Kidney (tissue), 13 donors: ENCODE measurements at regions not wholly inside any gene's neighbourhood (a gene's known extent, or its start where the extent isn't known, plus 50 kb on each side); places are given as distances from the start of the nearest gene placed in this dataset.

ENCODE experiments used
- DNase-seq, 5 donors: peaks; one replicate each; pipeline ENCODE4 v3.0.0-alpha.2; 2013 to 2020
- FAIRE-seq: peaks from 2 replicates; lab custom pipeline; 2012; peaks lifted over from hg19 to GRCh38; lab: Jason Lieb, UNC
- H3K27ac ChIP-seq, 2 donors: one replicate each; pipeline ENCODE4 v1.7.0; 2013; ENCODE audit warnings: low read depth in 2 of 2, low read length in 2 of 2, inconsistent platforms in 1 of 2
- H3K27me3 ChIP-seq: one replicate; pipeline ENCODE4 v1.7.1; 2013; ENCODE audit warnings: low read length, inconsistent platforms; ENCODE audit not compliant: control insufficient read depth, insufficient read depth
- H3K36me3 ChIP-seq, 3 donors: one replicate each; pipeline versions ENCODE4 v1.7.0 to v1.7.1; 2013; ENCODE audit warnings: low read length in 3 of 3, control low read depth in 1 of 3, inconsistent platforms in 1 of 3; ENCODE audit not compliant: insufficient read depth in 3 of 3, control insufficient read depth in 2 of 3
- H3K4me1 ChIP-seq, 3 donors: one replicate each; pipeline versions ENCODE4 v1.7.0 to v1.7.1; 2013; ENCODE audit warnings: low read length in 3 of 3, inconsistent platforms in 1 of 3, low read depth in 1 of 3; ENCODE audit not compliant: control insufficient read depth in 2 of 3, insufficient read depth in 2 of 3
- H3K4me3 ChIP-seq, 3 donors: one replicate each; pipeline versions ENCODE4 v1.7.0 to v1.8.1; 2013; ENCODE audit warnings: low read length in 3 of 3, control low read depth in 1 of 3, inconsistent platforms in 1 of 3
- H3K9ac ChIP-seq, 3 donors: one replicate each; pipeline versions ENCODE4 v1.7.0 to v1.7.1; 2013; ENCODE audit warnings: low read length in 3 of 3, control low read depth in 1 of 3, inconsistent platforms in 1 of 3
- H3K9me3 ChIP-seq, 3 donors: one replicate each; pipeline versions ENCODE4 v1.7.0 to v1.7.1; 2013; ENCODE audit warnings: low read length in 3 of 3, control low read depth in 1 of 3, inconsistent platforms in 1 of 3; ENCODE audit not compliant: control insufficient read depth in 2 of 3, insufficient read depth in 1 of 3
- intact Hi-C: fragments of 100-400 bp; cut with DNase I; formaldehyde crosslinking; loops from one replicate; pipeline ENCODE4 v1.11.1; 2022
- TF ChIP-seq, protein P1 (sequence below): IDR thresholded peaks from 3 replicates; pipeline ENCODE4 v1.5.1; 2012; ENCODE audit warnings: mild to moderate bottlenecking, moderate library complexity, borderline replicate concordance; ENCODE audit not compliant: insufficient read depth; ENCODE audit errors: extremely low read depth
- donor health status: control.
- donor health status: control.
- donor health status: control.
- donor health status: control.
- donor health status: control.
- donor health status: DM: yes; HTN: yes; CAD: no.
- donor health status: Normal renal cell carcinoma (clear cell type).

DNA sequence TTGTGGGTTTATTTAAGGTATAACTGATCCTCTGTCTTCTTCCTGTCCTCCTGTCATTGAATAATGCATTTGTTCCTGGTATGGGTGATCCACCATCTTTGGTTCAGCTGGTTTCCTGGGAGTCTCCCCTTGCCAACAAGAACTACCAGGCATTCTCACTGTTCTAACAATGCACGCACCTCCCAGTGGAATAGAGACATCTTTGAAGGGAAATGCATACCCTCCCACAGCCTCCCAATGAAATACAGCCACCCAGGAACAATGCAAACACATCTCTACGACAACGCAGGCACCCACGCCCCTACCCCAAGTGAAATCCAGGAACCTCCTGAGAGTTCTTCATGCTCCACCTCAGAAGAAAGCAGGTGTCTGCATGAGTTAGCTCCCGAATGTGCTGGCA is 318.0 kb downstream of the SOX11 start:
- Histone ChIP-seq H3K27me3 (no peaks in the 10 kb centered on the region), H3K27ac (no peak overlapping the region), H3K9me3 (no peaks in the 10 kb centered on the region), H3K36me3 (no peaks in the 10 kb centered on the region), H3K4me3 (no peak overlapping the region), H3K4me1 (no peaks in the 10 kb centered on the region), H3K9ac (no peak overlapping the region)
- intact Hi-C loops = no loop called here
- no peak for FAIRE-seq
- DNase-seq = no peak
- TF ChIP-seq, protein P1, sequence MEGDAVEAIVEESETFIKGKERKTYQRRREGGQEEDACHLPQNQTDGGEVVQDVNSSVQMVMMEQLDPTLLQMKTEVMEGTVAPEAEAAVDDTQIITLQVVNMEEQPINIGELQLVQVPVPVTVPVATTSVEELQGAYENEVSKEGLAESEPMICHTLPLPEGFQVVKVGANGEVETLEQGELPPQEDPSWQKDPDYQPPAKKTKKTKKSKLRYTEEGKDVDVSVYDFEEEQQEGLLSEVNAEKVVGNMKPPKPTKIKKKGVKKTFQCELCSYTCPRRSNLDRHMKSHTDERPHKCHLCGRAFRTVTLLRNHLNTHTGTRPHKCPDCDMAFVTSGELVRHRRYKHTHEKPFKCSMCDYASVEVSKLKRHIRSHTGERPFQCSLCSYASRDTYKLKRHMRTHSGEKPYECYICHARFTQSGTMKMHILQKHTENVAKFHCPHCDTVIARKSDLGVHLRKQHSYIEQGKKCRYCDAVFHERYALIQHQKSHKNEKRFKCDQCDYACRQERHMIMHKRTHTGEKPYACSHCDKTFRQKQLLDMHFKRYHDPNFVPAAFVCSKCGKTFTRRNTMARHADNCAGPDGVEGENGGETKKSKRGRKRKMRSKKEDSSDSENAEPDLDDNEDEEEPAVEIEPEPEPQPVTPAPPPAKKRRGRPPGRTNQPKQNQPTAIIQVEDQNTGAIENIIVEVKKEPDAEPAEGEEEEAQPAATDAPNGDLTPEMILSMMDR = no peak

- intact Hi-C loops = no loop called here
- FAIRE-seq = no peak
- no peak for DNase-seq
Observed at GRCh38 chr2:6011921-6012320, 319.7 kb downstream of the SOX11 start.

GRCh38 chr2:6017736-6018286 is 325.6 kb downstream of the SOX11 start:
- TF ChIP-seq, protein P1 = no peak
- no peak for FAIRE-seq
- Histone ChIP-seq H3K4me3 (no peak overlapping the region), H3K4me1 (no peaks in the 10 kb centered on the region), H3K27ac (no peak overlapping the region), H3K36me3 (no peaks in the 10 kb centered on the region), H3K9me3 (no peaks in the 10 kb centered on the region), H3K9ac (no peak overlapping the region), H3K27me3 (no peaks in the 10 kb centered on the region)
- no peak for DNase-seq
- intact Hi-C loops = no loop called here

More at GRCh38 chr2:6011921-6012320, 319.7 kb downstream of the SOX11 start:
- no peak overlapping the region for H3K9ac ChIP-seq
- H3K27me3 ChIP-seq = no peaks in the 10 kb centered on the region
- no peaks in the 10 kb centered on the region for H3K36me3 ChIP-seq
- TF ChIP-seq, protein P1 = no peak
- no peaks in the 10 kb centered on the region for H3K4me1 ChIP-seq
- H3K4me3 ChIP-seq = no peak overlapping the region
- no peak overlapping the region for H3K27ac ChIP-seq
- no peaks in the 10 kb centered on the region for H3K9me3 ChIP-seq

GRCh38 chr2:6024229-6024628 is 332.0 kb downstream of the SOX11 start:
- Histone ChIP-seq H3K27ac (no peak overlapping the region), H3K27me3 (no peaks in the 10 kb centered on the region), H3K36me3 (no peaks in the 10 kb centered on the region), H3K4me1 (no peaks in the 10 kb centered on the region), H3K4me3 (no peak overlapping the region), H3K9ac (no peak overlapping the region), H3K9me3 (no peaks in the 10 kb centered on the region)
- intact Hi-C loops = no loop called here
- no peak for DNase-seq
- no peak for FAIRE-seq
- TF ChIP-seq, protein P1 = no peak
